Neural cell (in vitro differentiated cells): ENCODE measurements at regions not wholly inside any gene's neighbourhood (a gene's known extent, or its start where the extent isn't known, plus 50 kb on each side); places are given as distances from the start of the nearest gene placed in this dataset.

Source experiments
- H2AFZ ChIP-seq: fragments of 200-600, 300-800 bp; sonication (generic), shearing (Covaris generic); 2 replicates; pipeline ENCODE4 v1.6.0; 2014; ENCODE audit warnings: low read depth, mild to moderate bottlenecking, antibody characterized with exemption, low read length, moderate library complexity
- H3F3A ChIP-seq: fragments of 200-600 bp; shearing (Covaris generic); 2 replicates; pipeline ENCODE4 v1.6.1; 2016; ENCODE audit warnings: mild to moderate bottlenecking, moderate library complexity, mixed read lengths, antibody characterized with exemption, low read length; ENCODE audit not compliant: insufficient read depth, poor library complexity, severe bottlenecking
- H3K27ac ChIP-seq: fragments of 200-600, 300-800 bp; sonication (generic), shearing (Covaris generic); 2 replicates; pipeline ENCODE4 v1.5.1; 2014; ENCODE audit warnings: mild to moderate bottlenecking, low read length, moderate library complexity
- H3K27me3 ChIP-seq: fragments of 300-800, 200-600 bp; sonication (generic), shearing (Covaris generic); 2 replicates; pipeline ENCODE4 v1.6.0; 2014; ENCODE audit warnings: mild to moderate bottlenecking, low read depth, low read length, moderate library complexity; ENCODE audit not compliant: insufficient read depth
- H3K36me3 ChIP-seq: fragments of 300-800, 200-600 bp; sonication (generic), shearing (Covaris generic); 2 replicates; pipeline ENCODE4 v1.5.1; 2014; ENCODE audit warnings: mild to moderate bottlenecking, antibody characterized with exemption, low read length, moderate library complexity; ENCODE audit not compliant: insufficient read depth
- H3K4me2 ChIP-seq: fragments of 300-800, 200-600 bp; sonication (generic), shearing (Covaris generic); 2 replicates; pipeline ENCODE4 v1.6.0; 2014; ENCODE audit warnings: mild to moderate bottlenecking, low read length
- H3K4me3 ChIP-seq: fragments of 300-800, 200-600 bp; sonication (generic), shearing (Covaris generic); 2 replicates; pipeline ENCODE4 v1.5.1; 2014; ENCODE audit warnings: mild to moderate bottlenecking, low read length, moderate library complexity
- H3K79me2 ChIP-seq: fragments of 200-600 bp; shearing (Covaris generic); replicated peaks from 2 replicates; pipeline ENCODE4 v1.6.0; 2014; ENCODE audit warnings: mild to moderate bottlenecking, low read length, moderate library complexity; ENCODE audit not compliant: insufficient read depth
- H3K9ac ChIP-seq: fragments of 300-800, 200-600 bp; sonication (generic), shearing (Covaris generic); 2 replicates; pipeline ENCODE4 v1.6.1; 2016; ENCODE audit warnings: mild to moderate bottlenecking, low read length, mixed read lengths
- H3K9me2 ChIP-seq: fragments of 200-600 bp; shearing (Covaris generic); 2 replicates; pipeline ENCODE4 v1.6.1; 2016; ENCODE audit warnings: mild to moderate bottlenecking, low read length, mixed read lengths; ENCODE audit not compliant: insufficient read depth
- H3K9me3 ChIP-seq: fragments of 200-600, 300-800 bp; sonication (generic), shearing (Covaris generic); 2 replicates; pipeline ENCODE4 v1.6.1; 2016; ENCODE audit warnings: mild to moderate bottlenecking, mixed run types, low read length, moderate library complexity, mixed read lengths
- H4K20me1 ChIP-seq: fragments of 200-600 bp; shearing (Covaris generic); 2 replicates; pipeline ENCODE4 v1.6.1; 2016; ENCODE audit warnings: mild to moderate bottlenecking, mixed run types; ENCODE audit not compliant: insufficient read depth
- EP300 ChIP-seq: fragments of 450-650 bp; conservative IDR thresholded peaks from 2 replicates; pipeline ENCODE4 v1.6.1; 2014; ENCODE audit warnings: antibody characterized with exemption, mild to moderate bottlenecking, moderate library complexity; ENCODE audit not compliant: poor library complexity, severe bottlenecking
- EZH2 ChIP-seq: fragments of 200-600, 300-800 bp; shearing (Covaris generic), sonication (generic); IDR thresholded peaks from 2 replicates; pipeline ENCODE4 v1.6.1; 2014; ENCODE audit warnings: antibody characterized with exemption, low read length, borderline replicate concordance, mild to moderate bottlenecking; ENCODE audit not compliant: insufficient read depth, poor library complexity, severe bottlenecking
- MXI1 ChIP-seq: fragments of 450-650 bp; conservative IDR thresholded peaks from 2 replicates; pipeline ENCODE4 v1.6.1; 2014; ENCODE audit warnings: antibody characterized with exemption, mild to moderate bottlenecking; ENCODE audit not compliant: poor library complexity, severe bottlenecking
- POLR2AphosphoS5 ChIP-seq: IDR thresholded peaks from 2 replicates; pipeline ENCODE4 v1.6.1; 2012
- RAD21 ChIP-seq: fragments of 450-650 bp; conservative IDR thresholded peaks from 2 replicates; pipeline ENCODE4 v1.6.1; 2014; ENCODE audit warnings: antibody characterized with exemption, mild to moderate bottlenecking, moderate library complexity
- REST ChIP-seq: IDR thresholded peaks from 2 replicates; pipeline ENCODE4 v1.6.1; 2012; ENCODE audit warnings: borderline replicate concordance
- SMC3 ChIP-seq: fragments of 450-650 bp; conservative IDR thresholded peaks from 2 replicates; pipeline ENCODE4 v1.6.1; 2014; ENCODE audit warnings: antibody characterized with exemption, mild to moderate bottlenecking, moderate library complexity; ENCODE audit not compliant: poor library complexity
- TAF1 ChIP-seq: IDR thresholded peaks from 2 replicates; pipeline ENCODE4 v1.6.1; 2012; ENCODE audit warnings: low read depth
- TF ChIP-seq, protein P1 (sequence below): fragments of 450-650 bp; IDR thresholded peaks from 2 replicates; pipeline ENCODE4 v1.5.1; 2014; ENCODE audit warnings: antibody characterized with exemption, mild to moderate bottlenecking, moderate library complexity; ENCODE audit not compliant: poor library complexity, severe bottlenecking

DNA sequence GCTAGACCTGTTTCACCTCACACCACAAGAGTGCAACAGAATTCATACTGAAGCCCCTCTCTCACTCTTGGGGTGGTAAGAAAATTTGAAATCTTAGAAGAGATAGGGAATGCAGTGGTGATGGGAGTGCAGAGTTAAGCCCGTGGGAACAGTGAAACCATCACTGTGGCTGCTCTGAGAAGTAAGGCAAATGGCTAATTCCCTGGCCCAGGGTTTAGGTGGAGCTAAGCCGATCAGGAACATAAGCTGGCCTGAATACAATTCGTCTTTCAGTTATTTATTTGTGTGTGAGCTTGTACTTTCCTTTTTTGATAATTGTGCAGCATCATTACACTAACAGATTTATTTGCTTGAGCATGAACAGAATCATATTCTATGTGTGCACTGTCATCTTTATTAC is 1070.6 kb downstream of the STPG2 start:
- Histone ChIP-seq H3K9me3 (no peaks in the 10 kb centered on the region), H3K27ac (no peak overlapping the region), H4K20me1 (no peaks in the 10 kb centered on the region), H3K4me2 (no peak overlapping the region), H3K4me3 (no peak overlapping the region), H3K9me2 (no peaks in the 10 kb centered on the region), H3F3A (no peaks in the 10 kb centered on the region), H3K36me3 (no peaks in the 10 kb centered on the region), H3K79me2 (no peaks in the 10 kb centered on the region), H2AFZ (no peak overlapping the region), H3K9ac (no peak overlapping the region), H3K27me3 (no peaks in the 10 kb centered on the region)
- TF ChIP-seq, protein P1, sequence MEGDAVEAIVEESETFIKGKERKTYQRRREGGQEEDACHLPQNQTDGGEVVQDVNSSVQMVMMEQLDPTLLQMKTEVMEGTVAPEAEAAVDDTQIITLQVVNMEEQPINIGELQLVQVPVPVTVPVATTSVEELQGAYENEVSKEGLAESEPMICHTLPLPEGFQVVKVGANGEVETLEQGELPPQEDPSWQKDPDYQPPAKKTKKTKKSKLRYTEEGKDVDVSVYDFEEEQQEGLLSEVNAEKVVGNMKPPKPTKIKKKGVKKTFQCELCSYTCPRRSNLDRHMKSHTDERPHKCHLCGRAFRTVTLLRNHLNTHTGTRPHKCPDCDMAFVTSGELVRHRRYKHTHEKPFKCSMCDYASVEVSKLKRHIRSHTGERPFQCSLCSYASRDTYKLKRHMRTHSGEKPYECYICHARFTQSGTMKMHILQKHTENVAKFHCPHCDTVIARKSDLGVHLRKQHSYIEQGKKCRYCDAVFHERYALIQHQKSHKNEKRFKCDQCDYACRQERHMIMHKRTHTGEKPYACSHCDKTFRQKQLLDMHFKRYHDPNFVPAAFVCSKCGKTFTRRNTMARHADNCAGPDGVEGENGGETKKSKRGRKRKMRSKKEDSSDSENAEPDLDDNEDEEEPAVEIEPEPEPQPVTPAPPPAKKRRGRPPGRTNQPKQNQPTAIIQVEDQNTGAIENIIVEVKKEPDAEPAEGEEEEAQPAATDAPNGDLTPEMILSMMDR: no peak
- TF ChIP-seq RAD21 (no peak), EP300 (no peak), MXI1 (no peak), EZH2 (no peak), POLR2AphosphoS5 (no peak), SMC3 (no peak)

- Histone ChIP-seq H3K36me3 (no peaks in the 10 kb centered on the region), H3K27me3 (no peaks in the 10 kb centered on the region), H3K27ac (no peak overlapping the region), H3K4me2 (no peak overlapping the region), H3K9me2 (no peaks in the 10 kb centered on the region), H2AFZ (no peak overlapping the region), H4K20me1 (no peaks in the 10 kb centered on the region), H3F3A (no peaks in the 10 kb centered on the region), H3K4me3 (no peak overlapping the region), H3K79me2 (no peaks in the 10 kb centered on the region), H3K9ac (no peak overlapping the region), H3K9me3 (no peaks in the 10 kb centered on the region)
- no peak for TF ChIP-seq RAD21
- no peak for TF ChIP-seq REST
- TF ChIP-seq, protein P1: no peak
- no peak for TF ChIP-seq EP300
- TF ChIP-seq EZH2: no peak
- TF ChIP-seq POLR2AphosphoS5: no peak
- TF ChIP-seq SMC3: no peak
- TF ChIP-seq MXI1: no peak
- no peak for TF ChIP-seq TAF1
Observed at GRCh38 chr4:97073194-97073593, 1070.1 kb downstream of the STPG2 start.
